Trophoblast cell (in vitro differentiated cells and primary cell): ENCODE measurements at regions not wholly inside any gene's neighbourhood (a gene's known extent, or its start where the extent isn't known, plus 50 kb on each side); places are given as distances from the start of the nearest gene placed in this dataset.

ENCODE experiments used
- DNase-seq, 2 donors: peaks; one replicate each; pipeline ENCODE4 v3.0.0-alpha.2; 2016
- H2AFZ ChIP-seq: 2 replicates; pipeline ENCODE4 v1.6.1; 2013; ENCODE audit warnings: low read length, moderate library complexity, mild to moderate bottlenecking; ENCODE audit not compliant: insufficient read depth, poor library complexity
- H2AK5ac ChIP-seq: 2 replicates; pipeline ENCODE4 v1.6.1; 2013; ENCODE audit warnings: mild to moderate bottlenecking, low read length
- H2BK120ac ChIP-seq: 2 replicates; pipeline ENCODE4 v1.6.1; 2013; ENCODE audit warnings: low read length, mild to moderate bottlenecking, moderate library complexity; ENCODE audit not compliant: insufficient read depth, poor library complexity
- H2BK12ac ChIP-seq: 2 replicates; pipeline ENCODE4 v1.6.1; 2013; ENCODE audit warnings: mild to moderate bottlenecking, low read length, moderate library complexity
- H2BK5ac ChIP-seq: 2 replicates; pipeline ENCODE4 v1.6.1; 2013; ENCODE audit warnings: low read length, low read depth, moderate library complexity, mild to moderate bottlenecking; ENCODE audit not compliant: poor library complexity
- H3K14ac ChIP-seq: 2 replicates; pipeline ENCODE4 v1.6.1; 2013; ENCODE audit warnings: mild to moderate bottlenecking, low read length
- H3K18ac ChIP-seq: 2 replicates; pipeline ENCODE4 v1.6.1; 2013; ENCODE audit warnings: mild to moderate bottlenecking, low read length
- H3K23ac ChIP-seq: 2 replicates; pipeline ENCODE4 v1.6.1; 2013; ENCODE audit warnings: low read length
- H3K27ac ChIP-seq: 2 replicates; pipeline ENCODE4 v1.5.1; 2013; ENCODE audit warnings: low read depth, mild to moderate bottlenecking, inconsistent platforms, low read length, moderate library complexity
- H3K27me3 ChIP-seq: 2 replicates; pipeline ENCODE4 v1.6.1; 2013; ENCODE audit warnings: inconsistent platforms, mild to moderate bottlenecking, low read length, moderate library complexity; ENCODE audit not compliant: insufficient read depth
- H3K36me3 ChIP-seq, 2 experiments: 1 replicate in 1 of 2; 2 replicates in 1 of 2; pipeline ENCODE4 v1.6.1; 2013; ENCODE audit warnings: low read length in 2 of 2, mild to moderate bottlenecking in 2 of 2, moderate library complexity in 1 of 2; ENCODE audit not compliant: insufficient read depth in 2 of 2, control insufficient read depth in 1 of 2
- H3K4ac ChIP-seq: 2 replicates; pipeline ENCODE4 v1.6.1; 2013; ENCODE audit warnings: low read depth, mild to moderate bottlenecking, low read length, moderate library complexity
- H3K4me1 ChIP-seq, 2 experiments: 1 replicate in 1 of 2; 2 replicates in 1 of 2; pipeline ENCODE4 v1.6.1; 2013; ENCODE audit warnings: low read length in 2 of 2, mild to moderate bottlenecking in 2 of 2, moderate library complexity in 1 of 2; ENCODE audit not compliant: insufficient read depth in 2 of 2, control insufficient read depth in 1 of 2
- H3K4me2 ChIP-seq: 2 replicates; pipeline ENCODE4 v1.6.1; 2013; ENCODE audit warnings: inconsistent platforms, mild to moderate bottlenecking, low read length, moderate library complexity
- H3K4me3 ChIP-seq: 2 replicates; pipeline ENCODE4 v1.5.1; 2013; ENCODE audit warnings: mild to moderate bottlenecking, low read depth, low read length, inconsistent platforms
- H3K79me1 ChIP-seq: one replicate; pipeline ENCODE4 v1.6.1; 2013; ENCODE audit warnings: low read length
- H3K79me2 ChIP-seq: 2 replicates; pipeline ENCODE4 v1.6.1; 2013; ENCODE audit warnings: low read length, mild to moderate bottlenecking; ENCODE audit not compliant: control insufficient read depth, insufficient read depth, poor library complexity
- H3K9ac ChIP-seq: 2 replicates; pipeline ENCODE4 v1.6.1; 2013; ENCODE audit warnings: mild to moderate bottlenecking, low read length
- H3K9me3 ChIP-seq: 2 replicates; pipeline ENCODE4 v1.6.1; 2013; ENCODE audit warnings: low read depth, mild to moderate bottlenecking, control low read depth, inconsistent platforms, low read length; ENCODE audit not compliant: insufficient read depth
- H4K12ac ChIP-seq: 2 replicates; pipeline ENCODE4 v1.6.1; 2013; ENCODE audit warnings: low read depth, mild to moderate bottlenecking, low read length, moderate library complexity
- H4K8ac ChIP-seq: 2 replicates; pipeline ENCODE4 v1.6.1; 2013; ENCODE audit warnings: low read depth, mild to moderate bottlenecking, low read length, moderate library complexity
- H4K91ac ChIP-seq: one replicate; pipeline ENCODE4 v1.6.1; 2013; ENCODE audit warnings: low read depth, mild to moderate bottlenecking, low read length, moderate library complexity
- WGBS: extraction: QIAGEN DNeasy Blood & Tissue Kit; methylation state at CpG from one replicate; pipeline ENCODE4 v1.1.7; 2013; ENCODE audit warnings: missing lambda C conversion rate; ENCODE audit not compliant: insufficient read length, insufficient coverage; ENCODE audit errors: extremely low coverage; 5-methylcytosine and 5-hydroxymethylcytosine counted together

GRCh38 chr3:116601206-116601605 lies 108.4 kb upstream of the TUSC7 start:
- Histone ChIP-seq H2BK120ac (no peak overlapping the region), H4K91ac (no peak overlapping the region), H3K14ac (no peak overlapping the region), H3K4me2 (no peak overlapping the region), H4K8ac (no peak overlapping the region), H2AFZ (no peak overlapping the region), H3K18ac (no peak overlapping the region), H3K9me3 (no peaks in the 10 kb centered on the region), H3K4me1 (no peaks in the 10 kb centered on the region), H3K4me3 (no peak overlapping the region), H3K27ac (no peak overlapping the region), H3K79me2 (no peaks in the 10 kb centered on the region), H3K23ac (no peak overlapping the region), H3K79me1 (no peaks in the 10 kb centered on the region), H2BK12ac (no peak overlapping the region), H3K36me3 (no peaks in the 10 kb centered on the region), H2BK5ac (no peak overlapping the region), H3K4ac (no peak overlapping the region), H4K12ac (no peak overlapping the region), H3K27me3 (no peaks in the 10 kb centered on the region), H3K9ac (no peak overlapping the region), H2AK5ac (no peak overlapping the region)
- WGBS, result no CpG with 5 or more reads among the region's 2 CpGs
- no peak for DNase-seq

- H3K36me3 ChIP-seq, result no peaks in the 10 kb centered on the region
- no peak overlapping the region for H4K12ac ChIP-seq
- H3K27me3 ChIP-seq, result no peaks in the 10 kb centered on the region
- H3K23ac ChIP-seq, result no peak overlapping the region
- H4K91ac ChIP-seq, result no peak overlapping the region
- H2AFZ ChIP-seq, result no peak overlapping the region
- H3K4me1 ChIP-seq, result no peaks in the 10 kb centered on the region
- no peak overlapping the region for H2BK120ac ChIP-seq
- no peak overlapping the region for H3K27ac ChIP-seq
- peaks cover 1% of the 10 kb centered on the region for H3K9me3 ChIP-seq
- H3K4me3 ChIP-seq, result no peak overlapping the region
- no peak overlapping the region for H2BK12ac ChIP-seq
- no peak overlapping the region for H3K18ac ChIP-seq
- no peak overlapping the region for H3K9ac ChIP-seq
- no peak overlapping the region for H4K8ac ChIP-seq
- no peak overlapping the region for H2BK5ac ChIP-seq
- H3K79me2 ChIP-seq, result no peaks in the 10 kb centered on the region
- no peak for DNase-seq
- no peak overlapping the region for H3K4me2 ChIP-seq
- WGBS, result no CpG with 5 or more reads among the region's 5 CpGs
- H2AK5ac ChIP-seq, result no peak overlapping the region
- H3K4ac ChIP-seq, result no peak overlapping the region
- no peak overlapping the region for H3K14ac ChIP-seq
- H3K79me1 ChIP-seq, result no peaks in the 10 kb centered on the region
These were observed 102.4 kb upstream of the TUSC7 start for GRCh38 chr3:116607205-116607604.

GRCh38 chr3:116610124-116610523 lies 99.5 kb upstream of the TUSC7 start:
- Histone ChIP-seq H2BK5ac (no peak overlapping the region), H3K27ac (no peak overlapping the region), H3K79me1 (no peaks in the 10 kb centered on the region), H3K9me3 (peaks cover 1% of the 10 kb centered on the region), H3K23ac (no peak overlapping the region), H3K4me2 (no peak overlapping the region), H2BK120ac (no peak overlapping the region), H2AK5ac (no peak overlapping the region), H3K14ac (no peak overlapping the region), H4K8ac (no peak overlapping the region), H3K36me3 (no peaks in the 10 kb centered on the region), H2BK12ac (no peak overlapping the region), H4K91ac (no peak overlapping the region), H3K79me2 (no peaks in the 10 kb centered on the region), H3K18ac (no peak overlapping the region), H3K27me3 (no peaks in the 10 kb centered on the region), H4K12ac (no peak overlapping the region), H3K4me3 (no peak overlapping the region), H3K9ac (no peak overlapping the region), H2AFZ (no peak overlapping the region), H3K4ac (no peak overlapping the region), H3K4me1 (no peaks in the 10 kb centered on the region)
- no peak for DNase-seq
- WGBS, result no CpG with 5 or more reads among the region's 3 CpGs

GRCh38 chr3:116614795-116615362 lies 94.7 kb upstream of the TUSC7 start:
- Histone ChIP-seq H3K23ac (no peak overlapping the region), H2BK5ac (no peak overlapping the region), H4K12ac (no peak overlapping the region), H2AK5ac (no peak overlapping the region), H3K27ac (no peak overlapping the region), H2BK120ac (no peak overlapping the region), H3K79me2 (peaks cover 2% of the 10 kb centered on the region), H3K4me1 (no peaks in the 10 kb centered on the region), H3K9ac (no peak overlapping the region), H3K4ac (no peak overlapping the region), H4K8ac (no peak overlapping the region), H3K4me3 (no peak overlapping the region), H3K79me1 (peaks cover 3% of the 10 kb centered on the region), H3K18ac (no peak overlapping the region), H3K4me2 (no peak overlapping the region), H4K91ac (no peak overlapping the region), H3K36me3 (no peaks in the 10 kb centered on the region), H3K14ac (no peak overlapping the region), H3K27me3 (no peaks in the 10 kb centered on the region), H2AFZ (no peak overlapping the region), H2BK12ac (no peak overlapping the region), H3K9me3 (no peaks in the 10 kb centered on the region)
- WGBS, result no CpG with 5 or more reads among the region's 4 CpGs
- peak in 1 of 2 donors; percentile 27 for DNase-seq
